ENCODE measurements at regions not wholly inside any gene's neighbourhood (a gene's known extent, or its start where the extent isn't known, plus 50 kb on each side); places are given as distances from the start of the nearest gene placed in this dataset.

DNA sequence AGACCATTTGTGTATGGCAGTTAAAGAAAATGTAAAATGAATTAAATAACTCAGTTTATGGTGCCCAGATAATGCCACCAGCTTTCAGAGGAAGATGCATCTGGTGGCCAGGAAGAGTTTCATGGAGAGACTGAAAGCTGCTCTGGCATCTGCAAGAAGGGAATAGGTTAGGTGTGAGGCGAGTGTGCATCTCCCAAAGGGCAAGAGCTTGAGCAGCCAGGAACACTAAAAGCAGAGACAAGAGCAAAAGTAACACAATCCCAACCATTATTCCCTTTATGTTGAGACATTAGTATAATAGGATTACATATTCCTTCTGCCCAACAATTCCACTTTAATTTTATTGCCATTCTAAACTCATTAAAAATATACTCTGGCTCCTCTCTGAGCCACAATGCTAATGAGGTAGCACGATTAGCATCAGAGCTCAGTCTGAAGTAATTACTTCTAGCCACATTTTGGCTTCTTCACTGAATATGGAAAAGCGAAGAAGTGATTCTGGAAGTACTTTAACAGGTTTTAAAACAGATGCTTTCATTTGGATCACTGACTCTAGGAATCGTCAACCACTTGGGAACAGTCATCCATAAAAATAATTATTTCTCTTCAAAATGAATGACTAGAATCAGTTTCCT is 309.4 kb upstream of the TMTC1 start:
- no peak for DNase-seq (ENCODE audit: low read depth)

DNA sequence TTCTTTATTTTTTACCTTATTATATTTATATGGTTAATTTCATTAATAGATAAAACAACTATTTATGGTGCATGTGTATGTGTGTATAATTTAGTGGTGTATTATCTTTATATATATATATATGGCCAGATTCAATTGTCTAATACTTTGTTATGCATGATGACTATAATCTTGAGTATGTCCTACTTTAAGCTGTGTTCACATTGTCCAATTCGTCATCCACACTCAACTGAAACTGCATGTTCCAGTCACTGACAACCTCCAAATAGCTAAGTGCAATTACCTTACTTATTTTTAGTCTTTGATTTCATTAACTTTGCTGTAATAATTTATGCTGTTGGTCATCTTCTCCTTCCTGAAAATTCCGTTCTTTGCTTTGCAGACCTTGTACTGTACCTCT is 306.5 kb upstream of the TMTC1 start:
- no peak for DNase-seq (ENCODE audit: low read depth)

DNA sequence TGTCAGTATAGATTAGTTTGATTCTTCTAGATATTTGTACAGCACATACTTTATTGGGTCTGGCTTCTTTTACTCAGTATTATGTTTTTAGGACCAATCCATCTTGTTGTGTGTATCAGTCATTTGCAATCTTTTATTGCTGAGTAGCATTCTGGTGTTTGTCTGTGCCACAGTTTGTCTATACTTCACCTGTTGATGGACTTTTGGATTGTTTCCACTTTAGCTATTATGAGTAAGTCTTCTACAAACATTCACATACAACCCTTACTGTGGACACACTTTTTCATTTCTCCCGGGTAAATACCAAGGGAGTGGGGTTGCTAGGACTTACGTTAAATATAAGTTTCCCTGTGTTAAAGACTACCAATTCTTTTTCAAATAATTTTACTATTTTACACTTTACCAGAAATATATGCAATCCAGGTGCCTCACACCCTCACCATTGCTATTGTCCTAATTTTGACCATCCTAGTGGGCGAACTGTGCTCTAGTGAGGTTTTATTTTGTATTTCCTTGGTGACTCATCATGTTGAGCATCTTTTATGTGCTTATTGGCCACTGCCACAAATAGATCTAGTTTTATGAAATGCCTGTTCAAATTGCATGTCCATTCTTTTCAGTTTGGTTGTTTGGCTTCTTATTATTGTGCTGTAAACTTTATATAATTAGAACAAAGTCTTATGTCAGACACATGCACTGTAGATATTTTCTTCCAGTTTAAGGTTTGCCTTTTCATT is 304.7 kb upstream of the TMTC1 start:
- no peak for DNase-seq (ENCODE audit: low read depth)

DNA sequence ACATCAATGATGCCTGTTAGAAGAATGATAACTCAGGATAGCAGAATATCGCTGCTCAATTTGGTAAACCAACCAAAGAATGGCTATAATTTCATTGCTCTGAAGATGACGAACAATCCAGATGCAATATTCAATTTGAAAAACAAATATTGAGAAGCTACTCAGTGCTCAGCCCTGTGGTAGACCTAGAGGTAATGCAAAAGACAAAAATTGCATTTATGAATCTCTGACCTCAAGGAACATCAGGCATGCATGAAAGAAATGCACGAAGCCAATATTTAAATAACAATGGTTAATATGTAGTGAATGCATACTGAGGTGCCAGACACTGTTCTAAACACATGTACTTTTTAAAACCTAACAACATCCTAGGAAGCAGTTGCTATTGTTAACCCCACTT is 298.6 kb upstream of the TMTC1 start:
- DNase-seq (ENCODE audit: low read depth) = no peak

DNA sequence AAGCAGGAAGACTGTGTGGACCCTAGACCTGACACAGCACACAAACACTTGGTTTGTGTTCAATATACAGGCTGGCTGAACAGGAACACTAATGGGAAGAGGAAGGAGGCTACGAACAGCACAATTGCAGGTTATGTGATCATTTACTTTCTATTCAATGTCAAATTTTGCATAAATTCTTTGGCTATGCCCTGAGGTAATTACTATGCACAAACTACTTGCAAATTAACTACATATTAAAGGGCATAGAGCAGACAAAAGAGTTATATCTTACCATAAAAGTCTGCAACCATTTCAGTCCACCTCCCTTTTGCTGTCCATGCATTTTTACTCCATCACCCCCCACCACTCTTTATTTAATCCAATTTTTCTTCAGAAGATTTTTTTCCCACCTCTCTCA is 291.2 kb upstream of the TMTC1 start:
- DNase-seq (ENCODE audit: low read depth) = no peak

DNA sequence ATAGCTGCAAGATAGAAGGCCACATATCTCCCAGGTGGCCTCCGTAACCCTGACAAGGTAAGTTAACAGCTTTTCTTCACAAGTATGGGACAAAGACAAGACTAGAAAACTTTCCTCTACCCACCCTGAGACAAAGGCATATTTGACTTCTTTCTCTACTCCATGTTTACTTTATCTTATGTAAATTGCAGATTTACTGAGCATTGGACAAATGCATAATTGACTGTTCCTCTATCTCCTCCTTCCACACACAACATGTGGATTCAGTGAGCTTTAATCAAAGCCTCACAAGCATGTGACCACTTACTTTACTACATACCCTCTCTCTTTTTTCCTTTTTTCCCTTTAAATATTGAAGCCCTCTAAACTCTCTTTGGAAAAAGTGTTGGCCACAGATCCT is 289.1 kb upstream of the TMTC1 start:
- DNase-seq (ENCODE audit: low read depth) = no peak

DNA sequence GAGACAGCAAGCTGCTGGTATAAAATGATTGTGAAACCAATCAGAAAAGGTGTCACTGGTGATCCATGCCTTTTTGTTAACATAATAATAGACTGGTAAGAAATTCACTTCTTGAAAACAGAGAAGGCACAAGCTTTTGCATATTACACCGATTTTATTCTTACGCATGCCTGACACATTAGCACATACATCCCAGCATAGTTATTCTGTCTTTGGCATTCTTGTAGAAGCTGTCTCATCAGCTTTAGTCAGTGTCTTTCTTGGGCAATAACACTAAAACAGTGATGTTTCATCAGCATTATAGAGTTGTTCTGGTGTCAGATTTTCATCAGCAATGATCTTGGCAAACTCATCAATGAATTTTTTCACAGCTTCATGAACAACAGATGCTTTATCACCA is 283.4 kb upstream of the TMTC1 start:
- DNase-seq (ENCODE audit: low read depth) = no peak

DNA sequence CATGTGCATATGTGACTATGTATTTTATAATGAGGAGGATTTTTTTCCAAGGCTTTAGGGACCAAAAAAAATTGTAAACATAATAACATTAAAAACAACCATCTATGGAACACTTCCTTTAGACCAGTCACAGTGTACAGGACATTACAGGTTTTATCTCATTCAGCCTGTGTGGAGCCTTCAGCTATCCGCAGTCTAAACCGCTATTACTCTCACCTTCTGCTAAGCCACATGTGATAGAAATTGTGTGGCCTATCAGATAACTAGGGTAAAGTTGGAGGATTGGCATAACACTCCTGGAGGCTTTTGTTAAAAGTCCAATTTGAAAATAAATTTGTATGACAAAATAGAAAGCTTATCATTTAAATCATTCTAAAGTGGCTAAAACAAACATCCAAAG is 281.2 kb upstream of the TMTC1 start:
- DNase-seq (ENCODE audit: low read depth) = no peak

DNA sequence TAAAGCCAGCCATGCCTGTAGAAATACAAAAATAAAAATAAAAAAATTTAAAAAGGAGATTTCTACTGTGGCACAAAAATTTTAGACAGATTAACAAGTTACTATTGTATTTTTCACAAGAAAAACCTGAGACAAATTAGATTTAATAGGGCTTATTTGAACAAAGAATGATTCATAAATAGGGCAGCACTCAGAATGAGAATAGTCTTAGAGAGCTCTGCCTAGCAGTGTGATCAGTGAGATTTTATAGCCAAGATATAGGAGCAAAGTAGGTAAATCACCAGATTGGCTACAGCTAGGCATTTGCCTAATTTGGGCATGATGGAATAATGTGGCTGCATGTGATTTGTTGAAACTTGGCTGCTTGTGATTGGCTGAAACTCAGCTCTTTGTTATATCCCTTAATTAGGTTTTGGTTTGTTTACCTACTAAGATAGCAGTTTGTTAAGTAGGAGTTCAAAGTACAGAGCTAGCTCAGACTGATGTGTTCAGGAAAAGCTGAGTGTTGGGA is 279.7 kb upstream of the TMTC1 start:
- no peak for DNase-seq (ENCODE audit: low read depth)

DNA sequence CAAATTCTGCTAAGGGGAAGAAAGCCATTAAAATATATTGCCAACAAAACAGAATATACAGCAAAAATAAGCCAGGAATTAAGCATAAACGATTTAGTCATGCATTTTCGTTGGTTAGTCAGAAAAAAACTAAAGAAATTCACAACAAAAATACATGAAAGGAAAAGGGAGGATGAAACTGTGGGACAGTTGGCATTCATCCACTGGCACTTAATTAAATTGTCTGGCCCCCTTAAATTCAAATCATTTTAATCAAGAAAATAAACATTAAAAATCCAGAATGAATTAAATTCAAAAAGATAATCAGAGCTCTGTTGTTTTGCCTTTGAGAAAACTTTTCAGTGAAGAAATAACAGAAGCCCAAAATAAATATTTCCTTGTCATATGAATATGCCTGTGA is 264.6 kb upstream of the TMTC1 start:
- DNase-seq (ENCODE audit: low read depth) = no peak

DNA sequence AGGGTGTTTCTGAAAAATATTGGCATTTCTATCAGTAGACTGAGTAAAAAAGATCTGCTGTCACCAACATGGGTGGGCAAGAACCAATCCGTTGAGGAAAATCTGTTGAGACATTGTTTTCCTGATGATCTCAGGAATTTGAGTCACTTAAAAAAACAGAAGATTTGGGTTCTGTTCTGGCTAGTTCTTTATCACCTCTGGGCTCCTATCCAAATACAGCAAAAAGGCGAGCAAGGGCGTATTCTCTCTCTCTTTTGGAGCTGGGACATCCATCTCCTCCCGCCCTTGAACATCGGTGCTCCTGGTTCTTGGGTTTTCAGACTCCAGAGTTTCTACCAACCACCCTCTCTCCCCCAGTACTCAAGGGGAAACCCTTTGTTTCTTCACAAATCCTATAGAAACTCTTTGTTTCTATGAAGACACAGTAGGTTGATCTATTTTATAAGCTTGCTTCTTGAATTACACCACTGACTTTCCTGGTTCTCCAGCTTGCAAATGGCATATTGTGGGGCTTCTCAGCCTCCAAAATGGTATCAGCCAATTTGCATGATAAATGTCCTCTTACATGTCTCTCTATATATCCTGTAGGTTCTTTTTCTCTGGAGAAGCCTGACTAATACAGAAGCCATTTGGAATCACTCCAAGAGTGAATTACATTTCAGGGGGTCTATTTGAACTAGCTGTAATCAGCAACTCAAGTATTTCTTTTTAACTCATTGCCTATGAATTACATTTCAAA is 263.9 kb upstream of the TMTC1 start:
- no peak for DNase-seq (ENCODE audit: low read depth)

DNA sequence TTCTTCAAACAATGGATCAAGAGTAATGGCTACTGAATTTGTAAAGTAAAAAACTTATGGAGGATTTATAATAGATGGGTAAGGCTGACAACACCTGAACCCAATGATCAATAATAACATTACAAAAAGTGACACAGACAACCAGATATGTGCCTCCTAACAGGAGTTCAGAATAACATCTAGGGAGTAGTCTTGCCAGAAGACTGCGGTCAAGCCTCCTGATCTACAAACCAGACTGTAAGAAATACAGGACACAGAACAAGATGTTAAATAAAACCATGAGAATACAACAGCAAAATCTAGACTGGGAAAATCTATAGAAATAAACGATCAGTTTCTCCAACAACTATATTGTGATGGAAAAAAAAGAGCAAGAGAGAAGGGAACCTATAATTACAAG is 262.6 kb upstream of the TMTC1 start:
- no peak for DNase-seq (ENCODE audit: low read depth)

DNA sequence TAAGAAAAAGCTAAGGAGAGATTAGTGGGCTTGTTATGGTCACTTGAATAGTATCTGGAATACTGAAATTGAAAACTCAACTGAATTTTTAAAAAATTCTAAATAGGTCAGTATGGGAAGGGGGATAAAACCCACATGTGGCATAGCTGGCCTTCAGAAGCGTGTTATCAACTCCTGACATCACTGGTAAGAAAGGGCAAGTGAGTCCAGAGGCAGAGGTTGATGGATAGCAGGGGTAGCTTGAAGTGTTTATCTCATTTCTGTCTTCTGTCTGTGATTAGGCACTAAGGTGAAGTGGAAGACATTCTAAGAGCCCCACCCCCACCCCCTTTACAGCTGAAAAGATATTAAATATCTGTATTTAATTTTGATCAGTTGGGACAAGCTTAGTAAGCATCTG is 261.4 kb upstream of the TMTC1 start:
- no peak for DNase-seq (ENCODE audit: low read depth)

DNA sequence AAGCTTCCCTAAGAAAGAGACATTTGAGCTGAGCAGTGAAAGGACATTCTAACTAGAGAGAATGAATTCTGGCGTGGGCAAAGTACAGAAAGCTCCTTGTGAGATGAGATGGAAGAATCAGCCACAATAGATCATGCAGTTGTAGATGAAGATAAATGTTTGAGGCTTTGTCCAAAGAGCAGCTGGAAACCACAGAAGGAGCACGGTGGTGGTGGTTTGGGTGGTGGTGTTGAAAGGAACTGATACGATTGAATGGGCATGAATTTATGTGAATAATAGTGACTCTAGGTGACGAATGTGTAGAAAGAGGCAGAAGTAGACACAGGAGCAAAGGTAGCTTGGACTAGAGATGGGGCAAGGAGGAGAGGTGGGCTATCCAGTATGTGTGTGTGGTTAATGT is 260.5 kb upstream of the TMTC1 start:
- DNase-seq (ENCODE audit: low read depth) = no peak

DNA sequence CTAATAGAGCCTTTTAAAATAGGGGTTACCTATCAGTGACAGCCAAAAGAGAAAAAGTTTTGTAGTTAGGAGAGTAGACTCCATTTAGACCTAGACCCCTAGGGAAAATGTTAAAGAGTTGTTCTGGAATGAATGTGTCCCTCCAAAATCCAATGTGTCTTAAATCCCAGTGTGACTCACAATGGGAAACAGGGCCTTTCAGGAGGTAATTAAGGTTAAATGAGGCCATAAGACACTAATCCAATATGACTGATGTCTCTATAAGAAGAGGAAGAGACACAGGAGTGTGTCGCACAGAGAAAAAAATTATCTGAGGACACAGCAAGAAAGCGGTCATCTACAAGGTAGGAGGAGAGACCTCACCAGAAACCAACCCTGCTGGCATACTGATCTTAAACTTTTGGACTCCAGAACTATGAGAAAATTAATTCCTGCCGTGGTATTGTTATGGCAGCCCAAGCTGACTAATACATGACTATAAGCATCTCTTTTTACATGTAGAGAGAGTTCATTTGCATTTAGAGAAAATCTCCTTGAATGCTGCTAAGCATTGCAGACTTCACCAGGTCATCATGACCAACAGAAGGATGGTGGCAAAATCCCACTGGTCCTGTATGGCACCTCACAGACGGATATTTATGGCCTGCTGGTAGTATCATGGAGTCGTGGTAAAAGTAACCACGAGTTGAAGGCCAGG is 259.6 kb upstream of the TMTC1 start:
- no peak for DNase-seq (ENCODE audit: low read depth)

DNA sequence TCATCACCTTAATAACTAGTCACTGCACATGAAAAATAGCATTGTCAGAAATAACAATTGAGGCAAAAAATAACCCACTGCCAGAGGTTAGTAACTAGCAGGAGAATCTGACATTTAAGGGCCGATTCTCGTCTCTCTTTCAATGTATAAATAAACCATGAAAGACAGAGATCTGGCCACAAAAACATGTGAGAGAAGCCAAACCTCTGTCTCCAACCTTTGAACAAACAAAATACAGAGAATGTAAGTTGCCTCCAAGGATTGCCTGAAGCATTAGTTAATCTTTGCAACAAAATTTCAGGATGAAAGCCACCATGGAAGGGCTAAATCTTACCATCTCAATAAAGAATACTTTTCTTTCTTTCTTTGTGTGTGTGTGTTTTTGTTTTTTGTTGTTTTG is 257.4 kb upstream of the TMTC1 start:
- DNase-seq (ENCODE audit: low read depth) = no peak

DNA sequence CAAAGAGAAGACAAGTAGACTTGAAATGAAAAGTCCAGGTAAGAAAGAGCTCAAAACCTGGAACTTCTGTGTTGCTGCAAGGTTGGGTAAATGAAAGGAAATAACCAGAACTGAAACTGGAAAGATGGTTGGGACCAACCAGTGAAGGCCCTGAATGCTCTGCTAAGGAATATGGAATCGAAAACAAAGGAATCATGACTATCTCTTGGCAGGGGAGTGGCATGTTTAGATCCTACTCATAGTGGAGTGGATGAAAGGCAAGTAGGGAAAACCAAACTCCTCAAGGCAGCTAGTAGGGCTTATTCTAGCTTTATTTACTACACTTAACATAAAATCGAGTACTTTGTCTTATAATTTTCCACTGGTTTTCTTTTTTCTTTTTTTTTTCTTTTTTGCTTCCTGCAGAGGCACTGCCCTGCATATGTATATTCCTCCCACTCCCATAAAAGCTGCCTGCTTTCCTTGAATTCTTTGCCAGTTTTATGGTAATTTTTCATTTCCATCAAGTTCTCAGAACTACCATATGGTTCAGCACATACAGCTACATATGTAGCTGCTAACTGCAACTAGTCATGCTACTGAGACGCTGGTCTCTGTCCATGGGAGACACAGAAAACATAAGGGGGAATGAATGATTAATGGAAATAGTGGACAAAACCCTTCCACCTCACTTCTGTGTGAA is 247.1 kb upstream of the TMTC1 start:
- DNase-seq (ENCODE audit: low read depth) = no peak

DNA sequence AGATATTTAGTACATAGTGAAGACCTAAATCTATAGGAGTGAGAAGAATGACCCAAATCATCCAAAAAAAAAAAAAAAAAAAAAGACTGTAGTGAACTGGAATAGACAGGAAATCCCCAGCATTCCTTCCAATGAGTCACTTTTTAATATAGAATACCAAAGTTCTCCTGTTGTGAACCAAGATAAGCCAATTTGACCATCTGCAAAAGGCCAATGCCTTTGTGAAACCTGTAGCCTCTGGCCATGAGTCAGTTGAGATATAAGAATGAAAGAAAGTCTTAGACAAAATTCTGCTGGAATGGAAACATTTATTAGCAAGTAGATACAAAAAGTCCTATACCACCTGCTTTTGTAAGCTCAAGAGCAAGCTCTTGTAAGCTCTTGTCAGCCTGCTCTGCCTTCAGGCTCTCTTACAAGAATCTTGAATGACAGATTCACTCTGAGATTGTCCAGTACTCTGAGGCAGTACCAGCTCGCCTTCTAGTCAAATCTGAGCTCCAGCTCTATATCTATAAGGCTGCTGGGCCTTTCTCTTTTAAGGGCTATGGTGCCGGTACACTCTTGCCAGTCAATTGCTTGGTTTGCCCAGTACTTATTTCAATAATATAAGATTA is 243.0 kb upstream of the TMTC1 start:
- DNase-seq (ENCODE audit: low read depth) = no peak

DNA sequence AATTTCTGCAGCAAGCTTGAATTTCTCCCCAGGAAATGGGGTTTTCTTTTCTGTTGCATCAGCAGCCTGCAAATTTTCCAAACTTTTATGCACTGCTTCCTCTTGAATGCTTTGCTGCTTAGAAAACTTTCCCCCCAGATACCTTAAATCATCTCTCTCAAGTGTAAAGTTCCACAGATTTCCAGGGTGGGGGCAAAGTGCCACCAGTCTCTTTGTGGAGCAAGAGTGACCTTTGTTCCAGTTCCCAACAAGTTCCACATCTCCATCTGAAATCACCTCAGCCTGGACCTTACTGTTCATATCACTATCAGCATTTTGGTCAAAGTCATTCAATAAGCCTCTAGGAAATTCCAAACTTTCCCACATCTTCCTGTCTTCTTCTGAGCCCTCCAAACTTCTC is 241.6 kb upstream of the TMTC1 start:
- DNase-seq (ENCODE audit: low read depth) = no peak

DNA sequence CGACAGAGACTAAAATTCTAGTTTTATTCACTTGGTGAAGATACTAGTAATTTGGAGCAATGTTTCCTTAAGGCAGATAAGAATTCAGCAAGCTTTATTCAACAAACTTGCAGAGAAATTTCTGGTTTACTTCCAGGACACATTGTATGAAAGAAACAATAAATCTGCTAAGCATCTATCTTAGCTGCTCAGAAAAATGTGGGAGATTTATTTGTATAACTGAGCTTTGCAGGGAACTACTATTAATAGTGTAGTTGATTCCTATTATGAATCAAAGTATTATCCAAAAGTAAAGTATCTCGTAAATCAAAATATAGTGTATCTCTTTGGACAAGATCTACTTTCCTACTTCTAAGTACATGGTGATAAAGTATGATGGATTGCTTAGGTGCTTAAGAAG is 239.4 kb upstream of the TMTC1 start:
- no peak for DNase-seq (ENCODE audit: low read depth)
